ENCODE measurements at regions not wholly inside any gene's neighbourhood (a gene's known extent, or its start where the extent isn't known, plus 50 kb on each side); places are given as distances from the start of the nearest gene placed in this dataset.

- no peaks in the 10 kb centered on the region for H3K9me3 ChIP-seq (ENCODE audit: control insufficient read depth, insufficient read depth, low read depth, low read length)
- no peaks in the 10 kb centered on the region for H3K4me1 ChIP-seq (ENCODE audit: control insufficient read depth, insufficient read depth, low read length)
- no peak overlapping the region for H3K9ac ChIP-seq (ENCODE audit: low read length)
- H3K27me3 ChIP-seq (ENCODE audit: control insufficient read depth, insufficient read depth, low read length) = no peaks in the 10 kb centered on the region
- no peak overlapping the region for H3K4me3 ChIP-seq (ENCODE audit: low read depth, low read length)
- H3K27ac ChIP-seq (ENCODE audit: low read depth, low read length) = no peak overlapping the region
- no peaks in the 10 kb centered on the region for H3K36me3 ChIP-seq (ENCODE audit: control insufficient read depth, insufficient read depth, low read length)
These were observed 81.3 kb upstream of the TNS3 start for GRCh38 chr7:47663213-47663612.

DNA sequence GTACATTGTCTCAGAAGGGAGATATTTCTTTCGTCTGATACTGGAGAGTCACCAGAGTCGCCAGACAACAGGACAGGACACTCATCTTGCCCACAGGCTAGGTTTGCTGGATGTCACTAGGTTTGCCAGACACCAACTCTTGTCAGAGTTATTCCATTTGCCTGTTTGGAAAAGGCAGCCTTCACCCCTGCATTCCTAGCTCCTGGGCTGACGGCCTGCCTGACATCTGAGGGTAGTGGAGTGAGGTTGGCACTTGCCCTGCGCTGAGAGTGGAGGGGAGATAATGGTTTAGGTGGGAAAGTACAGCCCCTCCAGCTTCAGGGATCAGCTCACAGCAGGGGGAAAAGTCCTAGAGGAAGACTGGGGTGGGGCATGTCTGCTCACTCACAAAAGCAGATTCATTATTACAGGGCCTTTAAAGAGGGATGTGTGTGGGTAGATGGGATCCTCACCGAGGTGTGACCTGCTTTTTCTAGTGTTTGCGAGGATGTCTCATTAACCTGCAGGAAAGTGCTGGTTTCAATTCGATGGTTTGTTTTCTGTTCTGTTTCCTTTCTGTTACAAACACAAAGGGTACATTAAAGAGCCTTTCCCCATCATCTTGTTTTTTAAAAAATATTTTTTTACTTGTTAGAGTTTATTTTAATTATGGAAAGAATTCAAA is 79.3 kb upstream of the TNS3 start:
- H3K9me3 ChIP-seq (ENCODE audit: control insufficient read depth, insufficient read depth, low read depth, low read length) = no peaks in the 10 kb centered on the region
- no peak overlapping the region for H3K27ac ChIP-seq (ENCODE audit: low read depth, low read length)
- no peak overlapping the region for H3K9ac ChIP-seq (ENCODE audit: low read length)
- H3K36me3 ChIP-seq (ENCODE audit: control insufficient read depth, insufficient read depth, low read length) = no peaks in the 10 kb centered on the region
- no peaks in the 10 kb centered on the region for H3K27me3 ChIP-seq (ENCODE audit: control insufficient read depth, insufficient read depth, low read length)
- H3K4me1 ChIP-seq (ENCODE audit: control insufficient read depth, insufficient read depth, low read length) = no peaks in the 10 kb centered on the region
- no peak overlapping the region for H3K4me3 ChIP-seq (ENCODE audit: low read depth, low read length)

DNA sequence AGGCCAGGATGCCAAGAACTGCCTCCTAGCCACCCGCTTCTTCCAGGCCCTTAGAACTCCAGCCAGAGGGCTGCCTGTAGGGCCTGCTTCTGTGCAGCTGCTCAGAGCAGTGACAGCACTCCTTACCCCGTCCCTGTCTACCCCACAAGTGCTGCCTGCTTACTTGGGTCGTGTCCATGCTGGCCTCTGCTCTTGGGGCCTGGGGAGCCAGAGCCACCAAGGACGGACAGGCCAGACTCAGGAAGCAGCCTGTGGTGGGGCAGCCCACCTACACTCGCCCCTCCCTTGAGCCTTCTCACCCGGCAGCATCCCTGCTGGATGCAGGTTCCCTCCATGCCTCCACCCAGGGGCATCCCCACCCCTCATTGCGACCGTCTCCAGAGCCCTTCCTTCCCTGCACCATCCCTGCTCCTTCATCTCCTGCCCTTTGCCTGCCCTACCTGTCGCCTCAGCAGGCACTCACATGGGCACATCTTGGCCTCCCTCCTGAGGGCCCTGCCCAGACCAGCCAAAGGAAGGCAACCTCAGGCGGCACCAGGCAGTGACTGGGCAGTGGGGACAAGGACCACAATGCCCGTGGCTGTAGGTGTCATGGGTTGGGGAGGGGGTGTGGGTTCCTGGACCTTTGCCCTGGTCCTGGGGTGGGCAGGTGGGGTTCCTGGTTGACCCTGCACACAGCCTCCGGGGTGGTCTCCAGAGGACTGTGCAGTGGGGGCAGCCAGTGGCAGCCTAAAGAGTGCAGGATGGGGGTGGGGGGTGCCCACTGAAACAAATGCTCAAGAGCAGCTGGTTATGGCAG is 78.0 kb upstream of the TNS3 start:
- no peak overlapping the region for H3K27ac ChIP-seq (ENCODE audit: low read depth, low read length)
- no peak overlapping the region for H3K9ac ChIP-seq (ENCODE audit: low read length)
- no peaks in the 10 kb centered on the region for H3K27me3 ChIP-seq (ENCODE audit: control insufficient read depth, insufficient read depth, low read length)
- H3K4me1 ChIP-seq (ENCODE audit: control insufficient read depth, insufficient read depth, low read length) = no peaks in the 10 kb centered on the region; the same call in 1 of the 2 replicates
- H3K36me3 ChIP-seq (ENCODE audit: control insufficient read depth, insufficient read depth, low read length) = no peaks in the 10 kb centered on the region
- no peak overlapping the region for H3K4me3 ChIP-seq (ENCODE audit: low read depth, low read length)
- no peaks in the 10 kb centered on the region for H3K9me3 ChIP-seq (ENCODE audit: control insufficient read depth, insufficient read depth, low read depth, low read length)

GRCh38 chr7:47658886-47659635 is 77.2 kb upstream of the TNS3 start:
- Histone ChIP-seq H3K9me3 (ENCODE audit: control insufficient read depth, insufficient read depth, low read depth, low read length) (no peaks in the 10 kb centered on the region), H3K9ac (ENCODE audit: low read length) (no peak overlapping the region), H3K4me3 (ENCODE audit: low read depth, low read length) (no peak overlapping the region), H3K36me3 (ENCODE audit: control insufficient read depth, insufficient read depth, low read length) (no peaks in the 10 kb centered on the region), H3K4me1 (ENCODE audit: control insufficient read depth, insufficient read depth, low read length) (peaks cover 1% of the 10 kb centered on the region), H3K27me3 (ENCODE audit: control insufficient read depth, insufficient read depth, low read length) (no peaks in the 10 kb centered on the region), H3K27ac (ENCODE audit: low read depth, low read length) (no peak overlapping the region)

GRCh38 chr7:47657126-47657525 is 75.2 kb upstream of the TNS3 start:
- peaks cover 9% of the 10 kb centered on the region for H3K4me1 ChIP-seq (ENCODE audit: control insufficient read depth, insufficient read depth, low read length)

DNA sequence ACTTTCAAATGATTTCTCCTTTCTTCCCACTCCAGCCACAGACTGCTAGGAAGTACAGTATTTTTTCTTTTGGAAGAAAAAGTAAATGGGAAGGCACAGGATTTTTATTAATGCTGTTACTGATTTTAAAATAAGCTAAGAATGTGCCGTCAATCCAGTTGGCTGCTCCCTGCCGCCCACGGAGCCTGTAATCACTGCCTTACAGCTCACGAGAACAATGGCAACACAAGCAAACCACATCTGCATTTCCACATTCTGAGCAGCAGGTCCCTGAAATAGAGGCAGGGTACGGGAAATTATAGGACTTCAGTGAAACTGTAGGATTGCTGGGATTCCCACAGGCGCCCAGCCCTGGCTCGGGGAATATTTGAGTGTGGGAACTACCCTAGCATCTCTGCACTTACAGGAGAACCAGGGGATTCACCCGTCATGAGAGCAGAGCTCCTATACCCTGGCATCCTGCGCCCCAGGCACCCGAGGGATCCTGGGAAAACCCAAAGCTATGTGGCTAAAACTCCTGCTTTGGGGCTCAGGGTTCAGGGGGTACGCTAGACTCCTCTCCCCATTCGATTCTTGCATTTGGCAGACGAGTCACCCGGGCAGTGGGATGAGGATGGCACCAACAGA is 72.9 kb upstream of the TNS3 start:
- Histone ChIP-seq H3K9me3 (ENCODE audit: control insufficient read depth, insufficient read depth, low read depth, low read length) (no peaks in the 10 kb centered on the region), H3K27ac (ENCODE audit: low read depth, low read length) (no peak overlapping the region), H3K4me3 (ENCODE audit: low read depth, low read length) (no peak overlapping the region)

More at GRCh38 chr7:47657126-47657525, 75.2 kb upstream of the TNS3 start:
- Histone ChIP-seq H3K36me3 (ENCODE audit: control insufficient read depth, insufficient read depth, low read length) (no peaks in the 10 kb centered on the region), H3K9ac (ENCODE audit: low read length) (no peak overlapping the region), H3K4me3 (ENCODE audit: low read depth, low read length) (no peak overlapping the region), H3K27me3 (ENCODE audit: control insufficient read depth, insufficient read depth, low read length) (no peaks in the 10 kb centered on the region), H3K9me3 (ENCODE audit: control insufficient read depth, insufficient read depth, low read depth, low read length) (no peaks in the 10 kb centered on the region), H3K27ac (ENCODE audit: low read depth, low read length) (no peak overlapping the region)

DNA sequence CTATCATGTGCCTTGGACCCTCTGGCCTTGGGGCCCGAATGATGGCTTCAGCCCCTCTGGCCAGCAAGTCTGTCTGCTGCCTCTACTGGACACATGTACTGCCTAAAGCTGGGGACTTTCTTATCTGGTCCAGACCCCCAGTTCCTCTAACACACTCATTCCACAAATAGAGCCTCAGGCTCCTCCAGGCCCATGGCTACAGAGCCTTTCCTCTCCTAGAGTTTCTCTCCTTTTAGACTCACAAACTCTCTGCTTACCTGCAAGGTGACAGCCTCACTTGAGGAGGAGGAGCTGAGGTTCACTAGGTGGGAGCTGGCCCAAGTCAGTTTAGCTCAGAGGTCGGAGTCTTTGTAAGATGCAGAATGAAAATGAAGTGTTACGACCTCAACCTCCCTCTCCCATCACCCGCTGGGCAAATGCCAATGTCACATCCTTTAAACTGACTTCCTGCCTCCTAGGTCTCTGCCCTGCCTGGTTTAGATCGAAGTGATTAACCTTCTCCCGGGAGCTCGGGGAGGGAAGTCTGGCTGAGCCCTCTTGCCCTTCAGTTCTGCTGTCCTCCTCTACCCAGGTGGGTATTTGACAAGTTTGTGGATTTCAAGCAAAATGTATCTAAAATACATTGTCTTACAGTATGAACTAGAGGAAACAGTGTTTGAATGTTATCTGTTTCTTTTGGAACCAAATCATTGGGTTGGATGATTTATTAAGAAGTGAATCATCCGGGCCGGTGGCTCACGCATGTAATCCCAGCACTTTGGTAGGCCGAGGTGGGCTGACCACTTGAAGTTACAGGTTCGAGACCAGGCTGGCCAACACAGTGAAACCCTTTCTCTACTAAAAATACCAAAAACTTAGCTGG is 71.9 kb upstream of the TNS3 start:
- Histone ChIP-seq H3K4me1 (ENCODE audit: control insufficient read depth, insufficient read depth, low read length) (peaks cover 9% of the 10 kb centered on the region), H3K4me3 (ENCODE audit: low read depth, low read length) (no peak overlapping the region), H3K27me3 (ENCODE audit: control insufficient read depth, insufficient read depth, low read length) (no peaks in the 10 kb centered on the region), H3K9ac (ENCODE audit: low read length) (no peak overlapping the region), H3K9me3 (ENCODE audit: control insufficient read depth, insufficient read depth, low read depth, low read length) (no peaks in the 10 kb centered on the region), H3K36me3 (ENCODE audit: control insufficient read depth, insufficient read depth, low read length) (no peaks in the 10 kb centered on the region), H3K27ac (ENCODE audit: low read depth, low read length) (no peak overlapping the region)

More for the DNA sequence above, 72.9 kb upstream of the TNS3 start:
- H3K9ac ChIP-seq (ENCODE audit: low read length) = no peak overlapping the region
- H3K4me1 ChIP-seq (ENCODE audit: control insufficient read depth, insufficient read depth, low read length) = peaks cover 9% of the 10 kb centered on the region
- no peaks in the 10 kb centered on the region for H3K27me3 ChIP-seq (ENCODE audit: control insufficient read depth, insufficient read depth, low read length)
- H3K36me3 ChIP-seq (ENCODE audit: control insufficient read depth, insufficient read depth, low read length) = no peaks in the 10 kb centered on the region

DNA sequence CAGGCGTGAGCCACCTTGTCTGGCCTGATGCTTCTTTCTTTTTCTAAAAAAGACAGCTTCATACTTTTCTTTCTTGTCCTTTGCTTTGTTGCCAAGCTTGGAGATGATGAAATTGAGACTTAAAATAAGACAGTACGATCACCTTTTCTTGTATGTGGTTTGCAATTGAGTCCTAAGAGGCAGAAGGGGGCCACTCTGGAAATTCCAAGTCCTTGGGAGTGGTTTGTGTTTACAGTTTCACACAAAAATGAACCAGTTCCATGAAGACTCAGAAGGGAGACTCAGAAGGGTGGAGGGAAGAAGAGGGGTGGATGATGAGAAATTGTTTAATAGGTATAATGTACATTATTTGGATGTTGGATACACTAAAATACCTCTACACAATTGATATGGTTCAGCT is 70.7 kb upstream of the TNS3 start:
- no peak overlapping the region for H3K27ac ChIP-seq (ENCODE audit: low read depth, low read length)
- peaks cover 9% of the 10 kb centered on the region for H3K4me1 ChIP-seq (ENCODE audit: control insufficient read depth, insufficient read depth, low read length)

GRCh38 chr7:47651355-47652317 is 69.7 kb upstream of the TNS3 start:
- Histone ChIP-seq H3K27ac (ENCODE audit: low read depth, low read length) (no peak overlapping the region), H3K4me3 (ENCODE audit: low read depth, low read length) (no peak overlapping the region), H3K27me3 (ENCODE audit: control insufficient read depth, insufficient read depth, low read length) (no peaks in the 10 kb centered on the region), H3K4me1 (ENCODE audit: control insufficient read depth, insufficient read depth, low read length) (peaks cover 18% of the 10 kb centered on the region), H3K9ac (ENCODE audit: low read length) (no peak overlapping the region), H3K9me3 (ENCODE audit: control insufficient read depth, insufficient read depth, low read depth, low read length) (no peaks in the 10 kb centered on the region), H3K36me3 (ENCODE audit: control insufficient read depth, insufficient read depth, low read length) (no peaks in the 10 kb centered on the region)

More for the DNA sequence above, 70.7 kb upstream of the TNS3 start:
- Histone ChIP-seq H3K27me3 (ENCODE audit: control insufficient read depth, insufficient read depth, low read length) (no peaks in the 10 kb centered on the region), H3K9me3 (ENCODE audit: control insufficient read depth, insufficient read depth, low read depth, low read length) (no peaks in the 10 kb centered on the region), H3K36me3 (ENCODE audit: control insufficient read depth, insufficient read depth, low read length) (no peaks in the 10 kb centered on the region), H3K9ac (ENCODE audit: low read length) (no peak overlapping the region), H3K4me3 (ENCODE audit: low read depth, low read length) (no peak overlapping the region)

Measured in HUES6 (cell line).